Loucy (cell line): ENCODE measurements at regions not wholly inside any gene's neighbourhood (a gene's known extent, or its start where the extent isn't known, plus 50 kb on each side); places are given as distances from the start of the nearest gene placed in this dataset.
"Not testable (repeated sequence)": the region's sequence is repeated elsewhere in the genome, so short reads cannot be mapped to it uniquely, and the experiment has no call there.

Experiments
- EZH2phosphoT487 ChIP-seq: fragments of 200-600 bp; IDR thresholded peaks from 2 replicates; pipeline ENCODE4 v1.6.1; 2018; ENCODE audit warnings: antibody characterized with exemption, mild to moderate bottlenecking, moderate library complexity, borderline replicate concordance
- TF ChIP-seq, protein P1 (sequence below): fragments of 200-600 bp; sonication (generic); conservative IDR thresholded peaks from 2 replicates; pipeline ENCODE4 v1.5.1; 2014; ENCODE audit warnings: mild to moderate bottlenecking, antibody characterized with exemption, low read length

- TF ChIP-seq, protein P1, sequence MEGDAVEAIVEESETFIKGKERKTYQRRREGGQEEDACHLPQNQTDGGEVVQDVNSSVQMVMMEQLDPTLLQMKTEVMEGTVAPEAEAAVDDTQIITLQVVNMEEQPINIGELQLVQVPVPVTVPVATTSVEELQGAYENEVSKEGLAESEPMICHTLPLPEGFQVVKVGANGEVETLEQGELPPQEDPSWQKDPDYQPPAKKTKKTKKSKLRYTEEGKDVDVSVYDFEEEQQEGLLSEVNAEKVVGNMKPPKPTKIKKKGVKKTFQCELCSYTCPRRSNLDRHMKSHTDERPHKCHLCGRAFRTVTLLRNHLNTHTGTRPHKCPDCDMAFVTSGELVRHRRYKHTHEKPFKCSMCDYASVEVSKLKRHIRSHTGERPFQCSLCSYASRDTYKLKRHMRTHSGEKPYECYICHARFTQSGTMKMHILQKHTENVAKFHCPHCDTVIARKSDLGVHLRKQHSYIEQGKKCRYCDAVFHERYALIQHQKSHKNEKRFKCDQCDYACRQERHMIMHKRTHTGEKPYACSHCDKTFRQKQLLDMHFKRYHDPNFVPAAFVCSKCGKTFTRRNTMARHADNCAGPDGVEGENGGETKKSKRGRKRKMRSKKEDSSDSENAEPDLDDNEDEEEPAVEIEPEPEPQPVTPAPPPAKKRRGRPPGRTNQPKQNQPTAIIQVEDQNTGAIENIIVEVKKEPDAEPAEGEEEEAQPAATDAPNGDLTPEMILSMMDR = not testable (repeated sequence)
- not testable (repeated sequence) for TF ChIP-seq EZH2phosphoT487
Observed at GRCh38 chr6:10337376-10337775, 77.5 kb downstream of the TFAP2A start.
